Karpas-422 (cell line): ENCODE measurements at regions not wholly inside any gene's neighbourhood (a gene's known extent, or its start where the extent isn't known, plus 50 kb on each side); places are given as distances from the start of the nearest gene placed in this dataset.
A peak's percentile ranks its signal among the peaks of the same experiment; 100 is the strongest.

Experiments
- DNase-seq: peaks from one replicate; pipeline ENCODE4 v3.0.0-alpha.2; 2015
- H2AFZ ChIP-seq: fragments of 200-600 bp; sonication (generic); 2 replicates; pipeline ENCODE4 v1.6.1; 2014; ENCODE audit warnings: antibody characterized with exemption, low read length, mixed read lengths
- H3K27ac ChIP-seq: fragments of 200-600 bp; sonication (generic); 2 replicates; pipeline ENCODE4 v1.5.1; 2014; ENCODE audit warnings: mild to moderate bottlenecking, low read length, moderate library complexity
- H3K27me3 ChIP-seq: fragments of 200-600 bp; sonication (generic); 2 replicates; pipeline ENCODE4 v1.6.1; 2014; ENCODE audit warnings: low read length, mixed read lengths
- H3K36me3 ChIP-seq: fragments of 200-600 bp; sonication (generic); 2 replicates; pipeline ENCODE4 v1.6.1; 2014; ENCODE audit warnings: low read length, mixed read lengths; ENCODE audit not compliant: insufficient read depth
- H3K4me1 ChIP-seq: fragments of 200-600 bp; sonication (generic); 2 replicates; pipeline ENCODE4 v1.6.1; 2014; ENCODE audit warnings: mild to moderate bottlenecking, low read length, mixed read lengths
- H3K4me2 ChIP-seq: fragments of 200-600 bp; sonication (generic); 2 replicates; pipeline ENCODE4 v1.6.1; 2014; ENCODE audit warnings: low read length, low read depth, mild to moderate bottlenecking; ENCODE audit not compliant: poor library complexity, severe bottlenecking
- H3K4me3 ChIP-seq: fragments of 200-600 bp; sonication (generic); 2 replicates; pipeline ENCODE4 v1.5.1; 2014; ENCODE audit warnings: mild to moderate bottlenecking, antibody characterized with exemption, low read length, mixed read lengths
- H3K79me2 ChIP-seq: fragments of 200-600 bp; sonication (generic); 2 replicates; pipeline ENCODE4 v1.6.1; 2014; ENCODE audit warnings: mild to moderate bottlenecking, low read length, mixed read lengths
- H3K9ac ChIP-seq: fragments of 200-600 bp; sonication (generic); 2 replicates; pipeline ENCODE4 v1.6.0; 2014; ENCODE audit warnings: low read length
- H3K9me2 ChIP-seq: fragments of 200-600 bp; sonication (generic), shearing (Covaris generic); replicated peaks from 2 replicates; pipeline ENCODE4 v1.6.0; 2014; ENCODE audit warnings: mild to moderate bottlenecking, low read length, moderate library complexity; ENCODE audit not compliant: insufficient read depth
- H3K9me3 ChIP-seq: fragments of 300-700, 200-600 bp; sonication (generic); 2 replicates; pipeline ENCODE4 v1.6.1; 2014; ENCODE audit warnings: low read length, mixed read lengths
- H4K20me1 ChIP-seq: fragments of 200-600 bp; sonication (generic); 2 replicates; pipeline ENCODE4 v1.6.1; 2014; ENCODE audit warnings: mild to moderate bottlenecking, antibody characterized with exemption, low read length, low read depth; ENCODE audit not compliant: insufficient read depth

DNA sequence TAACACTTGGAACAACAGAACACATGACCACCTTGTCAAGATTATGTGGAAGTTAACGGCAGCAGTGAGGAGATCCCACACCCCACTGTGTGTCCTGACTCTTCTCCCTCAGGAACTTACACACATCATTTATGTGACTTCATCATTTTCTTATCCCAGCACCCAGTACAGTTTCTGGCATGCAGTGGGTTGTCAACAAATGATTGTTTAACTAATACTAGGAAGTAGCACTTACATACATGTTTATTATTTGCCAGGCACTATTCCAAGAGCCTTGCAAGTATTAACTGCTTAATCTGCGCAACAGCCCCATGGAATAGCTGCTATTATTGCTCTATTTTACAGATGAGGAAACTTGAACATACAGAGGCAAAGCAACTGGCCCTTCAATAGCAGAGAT lies 391.5 kb downstream of the TXNL1 start:
- Histone ChIP-seq H3K4me3 (no peak overlapping the region), H3K9me2 (no peaks in the 10 kb centered on the region), H3K9ac (no peak overlapping the region), H3K9me3 (no peaks in the 10 kb centered on the region), H4K20me1 (no peaks in the 10 kb centered on the region), H3K27ac (no peak overlapping the region), H3K4me1 (peaks cover 20% of the 10 kb centered on the region), H3K79me2 (no peaks in the 10 kb centered on the region), H3K27me3 (no peaks in the 10 kb centered on the region), H2AFZ (no peak overlapping the region), H3K36me3 (no peaks in the 10 kb centered on the region), H3K4me2 (no peak overlapping the region)
- peak; percentile 29 for DNase-seq

DNA sequence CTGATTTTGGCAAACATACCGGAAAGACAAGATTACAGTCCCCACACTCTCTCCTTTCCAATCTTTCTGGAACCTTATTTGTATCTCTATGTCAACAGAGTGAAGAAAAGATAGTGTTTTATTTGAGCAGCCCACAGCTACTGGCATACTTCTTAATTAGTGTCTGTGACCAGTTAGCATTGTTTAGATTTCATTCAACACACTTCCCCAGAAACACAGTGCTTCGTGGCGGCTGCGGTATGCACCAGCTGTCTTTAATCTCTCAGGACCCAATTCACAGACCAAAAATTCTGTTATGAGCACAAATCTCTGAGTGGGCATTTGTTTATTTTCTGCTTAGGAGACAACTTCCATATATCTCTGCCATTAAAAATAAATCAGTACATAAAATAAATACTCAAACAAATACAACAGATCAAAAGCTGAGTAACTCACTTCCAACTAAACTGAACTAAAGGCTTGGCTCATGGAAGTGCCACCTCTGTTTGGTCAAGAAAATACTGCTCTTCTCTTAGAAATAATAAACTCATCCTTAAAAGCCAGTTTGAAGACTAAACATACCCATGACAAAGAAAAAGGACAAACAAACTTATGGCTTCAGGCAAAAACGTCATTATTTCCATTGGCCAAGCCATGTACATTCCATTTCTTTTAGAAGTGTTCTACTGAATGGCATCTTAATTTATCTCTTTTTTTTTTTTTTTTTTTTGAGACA lies 392.4 kb downstream of the TXNL1 start:
- H3K9me2 ChIP-seq: no peaks in the 10 kb centered on the region
- no peaks in the 10 kb centered on the region for H3K9me3 ChIP-seq
- no peaks in the 10 kb centered on the region for H4K20me1 ChIP-seq
- H3K4me2 ChIP-seq: no peak overlapping the region
- H3K27me3 ChIP-seq: no peaks in the 10 kb centered on the region
- no peak overlapping the region for H2AFZ ChIP-seq
- H3K27ac ChIP-seq: no peak overlapping the region
- H3K9ac ChIP-seq: no peak overlapping the region
- H3K79me2 ChIP-seq: no peaks in the 10 kb centered on the region
- H3K4me3 ChIP-seq: no peak overlapping the region
- DNase-seq: peak; percentile 11
- H3K4me1 ChIP-seq: peaks cover 20% of the 10 kb centered on the region
- no peaks in the 10 kb centered on the region for H3K36me3 ChIP-seq

DNA sequence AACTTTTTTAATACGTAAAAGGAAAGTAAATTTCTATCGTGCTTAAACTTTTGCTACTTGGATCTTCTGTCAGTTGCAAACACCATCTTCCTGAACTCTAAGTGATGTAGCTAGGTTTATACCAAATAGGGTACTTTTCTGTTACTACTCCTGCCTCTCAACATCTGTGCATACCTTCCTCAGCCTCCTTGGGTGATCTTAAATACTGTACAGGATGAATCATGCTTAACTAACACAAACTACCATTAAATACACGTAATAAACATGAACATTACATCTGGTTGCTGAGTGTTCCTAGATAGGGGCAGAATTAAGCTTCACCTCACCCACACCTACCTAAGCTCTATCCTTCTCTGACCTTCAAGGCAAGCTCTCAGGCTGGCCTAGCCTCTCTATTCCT lies 398.0 kb downstream of the TXNL1 start:
- H3K4me2 ChIP-seq: no peak overlapping the region
- H4K20me1 ChIP-seq: no peaks in the 10 kb centered on the region
- H3K27ac ChIP-seq: no peak overlapping the region
- H3K79me2 ChIP-seq: no peaks in the 10 kb centered on the region
- no peaks in the 10 kb centered on the region for H3K36me3 ChIP-seq
- H3K9me2 ChIP-seq: peaks cover 4% of the 10 kb centered on the region; the same call in 1 of the 2 replicates
- no peak overlapping the region for H2AFZ ChIP-seq
- no peak overlapping the region for H3K9ac ChIP-seq
- no peaks in the 10 kb centered on the region for H3K27me3 ChIP-seq
- H3K4me1 ChIP-seq: peaks cover 11% of the 10 kb centered on the region
- H3K4me3 ChIP-seq: no peak overlapping the region
- H3K9me3 ChIP-seq: no peaks in the 10 kb centered on the region
- no peak for DNase-seq

GRCh38 chr18:56238576-56238975 lies 399.8 kb downstream of the TXNL1 start:
- Histone ChIP-seq H3K79me2 (no peaks in the 10 kb centered on the region), H3K4me2 (no peak overlapping the region), H3K27me3 (no peaks in the 10 kb centered on the region), H2AFZ (no peak overlapping the region), H3K4me3 (no peak overlapping the region), H3K9ac (no peak overlapping the region), H4K20me1 (no peaks in the 10 kb centered on the region), H3K36me3 (no peaks in the 10 kb centered on the region), H3K27ac (no peak overlapping the region), H3K4me1 (peaks cover 23% of the 10 kb centered on the region), H3K9me3 (no peaks in the 10 kb centered on the region), H3K9me2 (peaks cover 4% of the 10 kb centered on the region; the same call in 1 of the 2 replicates)
- peak; percentile 38 for DNase-seq

DNA sequence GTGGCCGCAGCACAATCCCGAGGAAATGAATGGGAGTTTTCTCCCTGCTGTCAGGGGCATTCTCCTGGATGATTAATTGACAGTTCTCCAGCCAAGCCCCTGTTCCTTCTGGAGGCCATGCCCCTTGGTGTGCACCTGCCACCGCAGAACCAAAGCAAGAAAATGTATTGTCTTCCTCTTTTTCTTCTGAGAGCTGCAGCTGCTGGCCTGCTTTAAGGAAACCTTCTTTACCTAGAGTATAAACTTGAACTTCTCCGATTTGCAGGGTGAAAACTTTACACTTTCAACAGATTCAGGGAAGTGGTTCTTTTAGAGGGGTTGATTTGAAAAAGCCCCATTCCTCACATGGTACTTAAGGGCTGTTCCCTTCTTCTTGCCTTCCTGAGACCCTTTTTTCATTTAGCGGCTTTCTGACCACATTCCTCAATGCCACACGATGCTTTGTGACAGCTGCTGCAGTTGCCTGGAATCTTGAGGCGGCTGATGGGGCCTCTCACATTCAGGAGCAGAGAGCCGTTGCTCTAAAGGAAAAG lies 402.8 kb downstream of the TXNL1 start:
- Histone ChIP-seq H3K4me3 (peak overlapping the region; percentile 47), H3K36me3 (no peaks in the 10 kb centered on the region), H2AFZ (peak overlapping the region; percentile 52; the same call in 1 of the 2 replicates), H3K4me1 (peaks cover 23% of the 10 kb centered on the region), H3K79me2 (no peaks in the 10 kb centered on the region), H3K27me3 (no peaks in the 10 kb centered on the region), H3K4me2 (peak overlapping the region; percentile 64), H3K9me3 (no peaks in the 10 kb centered on the region; the same call in 1 of the 2 replicates), H3K9ac (peak overlapping the region; percentile 51), H3K9me2 (peaks cover 4% of the 10 kb centered on the region; the same call in 1 of the 2 replicates), H3K27ac (peak overlapping the region; percentile 90), H4K20me1 (no peaks in the 10 kb centered on the region)
- peak; percentile 68 for DNase-seq

DNA sequence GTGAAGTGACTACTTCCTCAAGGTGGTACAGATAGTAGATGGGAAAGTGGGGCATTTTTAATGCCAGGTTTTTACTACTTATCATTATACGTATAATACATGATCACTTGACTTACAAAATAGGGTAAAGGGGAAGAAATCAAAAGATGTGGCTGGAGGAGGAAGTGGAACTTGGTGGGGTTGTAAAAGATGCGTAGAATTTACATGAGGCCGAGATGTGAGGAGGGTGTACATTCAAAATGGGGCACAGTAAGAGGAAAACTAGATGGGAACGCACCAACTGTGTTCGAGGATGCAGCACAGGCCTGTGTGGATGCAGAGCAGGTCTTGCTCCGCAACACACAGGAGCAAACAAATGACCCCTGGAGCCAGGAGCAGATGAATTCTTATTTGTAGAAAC lies 403.3 kb downstream of the TXNL1 start:
- Histone ChIP-seq H3K4me1 (peaks cover 23% of the 10 kb centered on the region), H3K9me2 (peaks cover 4% of the 10 kb centered on the region; the same call in 1 of the 2 replicates), H3K79me2 (no peaks in the 10 kb centered on the region), H3K4me3 (peak overlapping the region; percentile 47), H3K27ac (peak overlapping the region; percentile 90), H3K9ac (peak overlapping the region; percentile 51), H3K36me3 (no peaks in the 10 kb centered on the region), H4K20me1 (no peaks in the 10 kb centered on the region), H3K9me3 (no peaks in the 10 kb centered on the region; the same call in 1 of the 2 replicates), H2AFZ (no peak overlapping the region), H3K4me2 (peak overlapping the region; percentile 64), H3K27me3 (no peaks in the 10 kb centered on the region)
- peak; percentile 61 for DNase-seq

DNA sequence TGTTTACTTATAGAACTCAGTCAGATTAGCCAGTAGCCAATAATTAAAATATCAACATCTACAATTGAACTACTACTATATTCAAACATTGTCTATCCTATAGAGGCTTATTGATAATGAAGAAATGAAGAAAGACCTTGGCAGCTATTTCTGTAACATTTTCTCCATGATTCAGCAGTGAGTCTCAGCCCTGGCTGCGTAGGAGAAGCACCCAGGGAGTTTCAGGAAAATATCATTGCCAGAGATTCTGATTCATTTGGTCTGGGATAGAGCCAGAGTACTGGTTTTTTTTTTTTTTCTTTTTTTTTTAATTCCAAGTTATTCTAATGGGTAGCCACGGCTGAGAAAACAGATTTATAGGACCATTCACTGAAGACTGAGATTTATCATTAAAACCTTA lies 404.8 kb downstream of the TXNL1 start:
- no peak for DNase-seq
- H3K9me3 ChIP-seq: no peaks in the 10 kb centered on the region; the same call in 1 of the 2 replicates
- H3K27ac ChIP-seq: no peak overlapping the region
- no peaks in the 10 kb centered on the region for H3K36me3 ChIP-seq
- no peak overlapping the region for H3K4me3 ChIP-seq
- H3K9ac ChIP-seq: no peak overlapping the region
- H3K4me1 ChIP-seq: peaks cover 23% of the 10 kb centered on the region
- H3K79me2 ChIP-seq: no peaks in the 10 kb centered on the region
- no peak overlapping the region for H3K4me2 ChIP-seq
- H4K20me1 ChIP-seq: no peaks in the 10 kb centered on the region
- no peaks in the 10 kb centered on the region for H3K9me2 ChIP-seq
- no peaks in the 10 kb centered on the region for H3K27me3 ChIP-seq
- no peak overlapping the region for H2AFZ ChIP-seq

DNA sequence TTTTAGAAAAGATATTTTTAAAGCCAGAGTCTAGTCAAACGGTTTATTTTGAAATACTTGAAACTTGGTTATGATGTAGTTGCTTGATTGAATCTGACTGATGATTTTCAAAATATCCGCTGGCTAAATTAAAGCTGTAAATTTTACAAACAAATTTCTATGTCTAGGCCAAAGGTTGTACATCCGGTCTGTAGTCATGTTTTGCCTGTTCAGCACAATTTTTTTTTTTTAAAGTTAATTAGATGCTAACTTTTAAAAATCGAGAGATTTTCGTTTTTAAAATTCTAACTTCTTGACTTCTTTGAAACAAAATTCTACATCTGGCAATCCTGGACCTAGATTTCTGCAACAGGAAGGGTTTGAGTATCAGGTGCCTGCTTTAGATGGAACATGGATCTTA lies 412.4 kb downstream of the TXNL1 start:
- Histone ChIP-seq H3K9me3 (no peaks in the 10 kb centered on the region; the same call in 1 of the 2 replicates), H3K36me3 (no peaks in the 10 kb centered on the region), H3K27me3 (no peaks in the 10 kb centered on the region), H3K4me1 (no peaks in the 10 kb centered on the region), H3K9me2 (no peaks in the 10 kb centered on the region), H3K4me3 (no peak overlapping the region), H4K20me1 (no peaks in the 10 kb centered on the region), H3K27ac (no peak overlapping the region), H2AFZ (no peak overlapping the region), H3K4me2 (no peak overlapping the region), H3K79me2 (no peaks in the 10 kb centered on the region), H3K9ac (no peak overlapping the region)
- DNase-seq: peak; percentile 27
